Endodermal cell (in vitro differentiated cells): ENCODE measurements at regions not wholly inside any gene's neighbourhood (a gene's known extent, or its start where the extent isn't known, plus 50 kb on each side); places are given as distances from the start of the nearest gene placed in this dataset.

ENCODE experiments used
- DNase-seq: peaks from one replicate; pipeline ENCODE4 v3.0.0-alpha.2; 2017
- H3K27ac ChIP-seq: 2 replicates; pipeline ENCODE4 v1.5.1; 2013; ENCODE audit warnings: mild to moderate bottlenecking, low read depth, low read length, moderate library complexity
- H3K27me3 ChIP-seq: 2 replicates; pipeline ENCODE4 v1.6.1; 2013; ENCODE audit warnings: mild to moderate bottlenecking, low read length, moderate library complexity; ENCODE audit not compliant: insufficient read depth, control insufficient read depth, poor library complexity, severe bottlenecking
- H3K36me3 ChIP-seq: 2 replicates; pipeline ENCODE4 v1.7.0; 2013; ENCODE audit warnings: mild to moderate bottlenecking, low read length, moderate library complexity; ENCODE audit not compliant: control insufficient read depth, insufficient read depth
- H3K4me1 ChIP-seq: one replicate; pipeline ENCODE4 v1.7.0; 2013; ENCODE audit warnings: low read length; ENCODE audit not compliant: control insufficient read depth, insufficient read depth
- H3K4me3 ChIP-seq: 2 replicates; pipeline ENCODE4 v1.5.1; 2013; ENCODE audit warnings: mild to moderate bottlenecking, low read length, moderate library complexity
- H3K9ac ChIP-seq: 2 replicates; pipeline ENCODE4 v1.6.1; 2013; ENCODE audit warnings: mild to moderate bottlenecking, low read length, moderate library complexity; ENCODE audit not compliant: poor library complexity, severe bottlenecking; ENCODE audit errors: extremely low read depth
- H3K9me3 ChIP-seq: 2 replicates; pipeline ENCODE4 v1.6.1; 2013; ENCODE audit warnings: mild to moderate bottlenecking, low read length, moderate library complexity; ENCODE audit not compliant: control insufficient read depth
- H3K27ac Mint-ChIP-seq: 2 replicates; pipeline ENCODE4 v1.8.0; 2020; ENCODE audit warnings: mixed read lengths
- H3K27me3 Mint-ChIP-seq: 2 replicates; pipeline ENCODE4 v1.8.0; 2021; ENCODE audit warnings: mild to moderate bottlenecking, mixed read lengths; ENCODE audit not compliant: insufficient read depth
- H3K36me3 Mint-ChIP-seq: 2 replicates; pipeline ENCODE4 v1.8.0; 2020; ENCODE audit warnings: low read depth, mixed read lengths
- H3K4me1 Mint-ChIP-seq: 2 replicates; pipeline ENCODE4 v1.8.0; 2020; ENCODE audit warnings: mixed read lengths
- H3K4me3 Mint-ChIP-seq: 2 replicates; pipeline ENCODE4 v1.8.0; 2020; ENCODE audit warnings: mild to moderate bottlenecking, moderate library complexity, mixed read lengths
- H3K9me3 Mint-ChIP-seq: 2 replicates; pipeline ENCODE4 v1.8.0; 2020; ENCODE audit warnings: mild to moderate bottlenecking, mixed read lengths
- CTCF ChIP-seq: fragments of 200-600 bp; sonication (generic); conservative IDR thresholded peaks from 2 replicates; pipeline ENCODE4 v1.5.0; 2021; ENCODE audit warnings: antibody characterized with exemption, mild to moderate bottlenecking
- WGBS, 2 experiments: methylation state at CpG; one replicate each; pipeline versions ENCODE4 v1.1.5 to v1.1.7; 2013; ENCODE audit warnings: missing lambda C conversion rate in 2 of 2, mixed read lengths in 1 of 2; ENCODE audit not compliant: insufficient coverage in 1 of 2, insufficient read length in 1 of 2; 5-methylcytosine and 5-hydroxymethylcytosine counted together

GRCh38 chr6:94095961-94096360, 676.6 kb upstream of the EPHA7 start:
- Histone ChIP-seq H3K36me3 (no peaks in the 10 kb centered on the region), H3K9me3 (no peaks in the 10 kb centered on the region), H3K27me3 (no peaks in the 10 kb centered on the region), H3K4me3 (no peak overlapping the region), H3K4me1 (no peaks in the 10 kb centered on the region), H3K9ac (no peak overlapping the region), H3K27ac (no peak overlapping the region)
- 42 to 56% methylated on average over 1 of the region's 1 CpG for WGBS, 2 experiments
- no peaks in the 10 kb centered on the region for H3K9me3 Mint-ChIP-seq
- DNase-seq = no peak
- TF ChIP-seq CTCF = no peak
- H3K4me3 Mint-ChIP-seq = no peak overlapping the region
- no peaks in the 10 kb centered on the region for H3K27me3 Mint-ChIP-seq
- no peak overlapping the region for H3K27ac Mint-ChIP-seq
- H3K36me3 Mint-ChIP-seq = no peaks in the 10 kb centered on the region
- peaks cover 6% of the 10 kb centered on the region for H3K4me1 Mint-ChIP-seq

GRCh38 chr6:94089941-94090340, 670.6 kb upstream of the EPHA7 start:
- WGBS, 2 experiments = 81% methylated on average over 2 of the region's 4 CpGs; no CpG with 5 or more reads in 1 of the 2 experiments
- peaks cover 18% of the 10 kb centered on the region for H3K4me1 Mint-ChIP-seq
- no peak overlapping the region for H3K9ac ChIP-seq
- DNase-seq = no peak
- H3K27ac Mint-ChIP-seq = peak overlapping the region; percentile 41
- no peak overlapping the region for H3K4me3 Mint-ChIP-seq
- no peaks in the 10 kb centered on the region for H3K9me3 ChIP-seq
- peaks cover 3% of the 10 kb centered on the region for H3K4me1 ChIP-seq
- H3K36me3 ChIP-seq = no peaks in the 10 kb centered on the region
- no peaks in the 10 kb centered on the region for H3K27me3 ChIP-seq
- H3K36me3 Mint-ChIP-seq = no peaks in the 10 kb centered on the region
- no peak for TF ChIP-seq CTCF
- peak overlapping the region; percentile 74 for H3K27ac ChIP-seq
- H3K27me3 Mint-ChIP-seq = no peaks in the 10 kb centered on the region
- H3K4me3 ChIP-seq = no peak overlapping the region
- no peaks in the 10 kb centered on the region for H3K9me3 Mint-ChIP-seq

GRCh38 chr6:94088870-94089269, 669.5 kb upstream of the EPHA7 start:
- H3K4me3 Mint-ChIP-seq = no peak overlapping the region
- no peak overlapping the region for H3K27ac ChIP-seq
- H3K36me3 ChIP-seq = no peaks in the 10 kb centered on the region
- H3K9ac ChIP-seq = no peak overlapping the region
- no peak for DNase-seq
- TF ChIP-seq CTCF = no peak
- no peaks in the 10 kb centered on the region for H3K9me3 Mint-ChIP-seq
- no peaks in the 10 kb centered on the region for H3K9me3 ChIP-seq
- H3K27ac Mint-ChIP-seq = no peak overlapping the region
- H3K36me3 Mint-ChIP-seq = no peaks in the 10 kb centered on the region
- no peak overlapping the region for H3K4me3 ChIP-seq
- H3K27me3 ChIP-seq = no peaks in the 10 kb centered on the region
- H3K4me1 ChIP-seq = peaks cover 3% of the 10 kb centered on the region
- peaks cover 18% of the 10 kb centered on the region for H3K4me1 Mint-ChIP-seq
- H3K27me3 Mint-ChIP-seq = no peaks in the 10 kb centered on the region
